Epithelial cell of esophagus (primary cell): ENCODE measurements at regions not wholly inside any gene's neighbourhood (a gene's known extent, or its start where the extent isn't known, plus 50 kb on each side); places are given as distances from the start of the nearest gene placed in this dataset.

ENCODE experiments used
- DNase-seq: peaks from one replicate; pipeline ENCODE4 v3.0.0; 2010; ENCODE audit warnings: low read depth
- H3K4me3 ChIP-seq: 2 replicates; pipeline ENCODE4 v1.5.1; 2011; ENCODE audit warnings: mild to moderate bottlenecking, low read length, control low read depth
- TF ChIP-seq, protein P1 (sequence below): IDR thresholded peaks from 2 replicates; pipeline ENCODE4 v1.5.1; 2011; ENCODE audit warnings: low read depth, mild to moderate bottlenecking, low read length, control low read depth, inconsistent platforms; ENCODE audit not compliant: insufficient read depth; ENCODE audit errors: missing control alignments

- DNase-seq, result no peak
- H3K4me3 ChIP-seq, result no peak overlapping the region
- TF ChIP-seq, protein P1, sequence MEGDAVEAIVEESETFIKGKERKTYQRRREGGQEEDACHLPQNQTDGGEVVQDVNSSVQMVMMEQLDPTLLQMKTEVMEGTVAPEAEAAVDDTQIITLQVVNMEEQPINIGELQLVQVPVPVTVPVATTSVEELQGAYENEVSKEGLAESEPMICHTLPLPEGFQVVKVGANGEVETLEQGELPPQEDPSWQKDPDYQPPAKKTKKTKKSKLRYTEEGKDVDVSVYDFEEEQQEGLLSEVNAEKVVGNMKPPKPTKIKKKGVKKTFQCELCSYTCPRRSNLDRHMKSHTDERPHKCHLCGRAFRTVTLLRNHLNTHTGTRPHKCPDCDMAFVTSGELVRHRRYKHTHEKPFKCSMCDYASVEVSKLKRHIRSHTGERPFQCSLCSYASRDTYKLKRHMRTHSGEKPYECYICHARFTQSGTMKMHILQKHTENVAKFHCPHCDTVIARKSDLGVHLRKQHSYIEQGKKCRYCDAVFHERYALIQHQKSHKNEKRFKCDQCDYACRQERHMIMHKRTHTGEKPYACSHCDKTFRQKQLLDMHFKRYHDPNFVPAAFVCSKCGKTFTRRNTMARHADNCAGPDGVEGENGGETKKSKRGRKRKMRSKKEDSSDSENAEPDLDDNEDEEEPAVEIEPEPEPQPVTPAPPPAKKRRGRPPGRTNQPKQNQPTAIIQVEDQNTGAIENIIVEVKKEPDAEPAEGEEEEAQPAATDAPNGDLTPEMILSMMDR, result no peak
Measured at GRCh38 chr17:54745239-54745638, 155.4 kb upstream of the TOM1L1 start.

- no peak for DNase-seq
- TF ChIP-seq, protein P1, result no peak
- no peak overlapping the region for H3K4me3 ChIP-seq
Measured at GRCh38 chr17:54745862-54746261, 154.8 kb upstream of the TOM1L1 start.

DNA sequence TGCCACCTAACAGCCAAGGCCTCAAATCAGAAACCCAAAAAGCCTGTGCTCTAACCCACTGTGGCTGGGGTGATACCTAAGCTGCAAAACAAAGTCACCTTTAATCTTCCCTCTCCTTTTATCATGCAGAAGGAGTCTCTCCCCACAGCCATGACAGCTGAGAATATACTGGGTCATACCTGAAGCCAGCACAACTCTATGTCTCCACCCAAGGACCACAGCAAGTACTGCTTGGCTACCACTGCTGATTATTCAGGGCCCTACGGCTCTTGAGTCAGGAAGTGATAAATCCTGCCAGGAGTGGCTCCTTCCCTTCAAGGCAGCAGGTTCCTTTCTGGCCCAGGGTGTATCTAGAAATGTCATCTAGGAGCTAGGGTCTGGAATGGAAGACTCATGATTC lies 151.5 kb upstream of the TOM1L1 start:
- no peak overlapping the region for H3K4me3 ChIP-seq
- peak; percentile 10 for DNase-seq
- TF ChIP-seq, protein P1, result no peak

- TF ChIP-seq, protein P1, result no peak
- H3K4me3 ChIP-seq, result no peak overlapping the region
- no peak for DNase-seq
Measured at GRCh38 chr17:54754560-54754959, 146.1 kb upstream of the TOM1L1 start.

GRCh38 chr17:54760836-54761235 lies 139.8 kb upstream of the TOM1L1 start:
- DNase-seq, result no peak
- TF ChIP-seq, protein P1, result no peak
- H3K4me3 ChIP-seq, result no peak overlapping the region

- H3K4me3 ChIP-seq, result no peak overlapping the region
- TF ChIP-seq, protein P1, result no peak
- DNase-seq, result no peak
Measured at GRCh38 chr17:54770836-54771235, 129.8 kb upstream of the TOM1L1 start.

- no peak overlapping the region for H3K4me3 ChIP-seq
- TF ChIP-seq, protein P1, result no peak
- no peak for DNase-seq
Measured at GRCh38 chr17:54771409-54771915, 129.2 kb upstream of the TOM1L1 start.
